Uterus (tissue), 2 donors: ENCODE measurements at regions not wholly inside any gene's neighbourhood (a gene's known extent, or its start where the extent isn't known, plus 50 kb on each side); places are given as distances from the start of the nearest gene placed in this dataset.
A peak's percentile ranks its signal among the peaks of the same experiment; 100 is the strongest.

ENCODE experiments used
- CTCF ChIP-seq, 4 experiments: fragments of 200-600 bp in 2 of 4; fragments of 450-650 bp in 2 of 4; sonication (generic) in 2 of 4; IDR thresholded peaks; one replicate each; pipeline ENCODE4 v1.5.1; 2016 to 2019; ENCODE audit warnings: antibody characterized with exemption in 4 of 4, mild to moderate bottlenecking in 2 of 4, moderate library complexity in 1 of 4
- POLR2A ChIP-seq, 2 donors: fragments of 450-650 bp; IDR thresholded peaks; one replicate each; pipeline ENCODE4 v1.6.1; 2016; ENCODE audit warnings: antibody characterized with exemption in 2 of 2, mild to moderate bottlenecking in 1 of 2, moderate library complexity in 1 of 2

- TF ChIP-seq CTCF (IDR thresholded peaks at IDR 0.05) (peak; percentile 42 to 57 (median 50)), POLR2A (IDR thresholded peaks at IDR 0.05) (no peak)
Observed at GRCh38 chrX:131802836-131803626, 220.1 kb upstream of the STK26 start.
